AG08396 (cell line): ENCODE measurements at regions not wholly inside any gene's neighbourhood (a gene's known extent, or its start where the extent isn't known, plus 50 kb on each side); places are given as distances from the start of the nearest gene placed in this dataset.

Source experiments
- DNase-seq: peaks from one replicate; pipeline ENCODE4 v3.0.0; 2012; ENCODE audit warnings: low spot score, mixed read lengths

DNA sequence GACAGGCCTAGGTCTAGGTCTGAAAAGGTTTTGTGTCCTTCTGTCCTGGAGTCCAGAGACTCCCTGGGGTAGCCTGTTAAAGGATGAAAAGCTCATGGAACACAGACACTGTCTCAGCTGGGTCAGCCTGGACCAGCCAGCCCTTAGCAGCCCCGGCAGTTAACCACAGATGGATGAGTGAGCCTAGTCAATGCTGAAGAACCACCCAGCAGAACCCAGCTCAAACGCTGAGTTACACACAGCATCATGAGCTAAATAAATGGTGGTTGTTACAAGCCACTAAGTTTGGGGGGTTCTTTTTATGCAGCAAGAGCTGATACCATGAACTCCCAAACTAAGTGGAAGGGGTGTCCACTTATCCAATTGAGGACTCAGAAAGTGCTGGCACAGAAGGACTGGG is 472.8 kb upstream of the PROK2 start:
- DNase-seq: no peak

DNA sequence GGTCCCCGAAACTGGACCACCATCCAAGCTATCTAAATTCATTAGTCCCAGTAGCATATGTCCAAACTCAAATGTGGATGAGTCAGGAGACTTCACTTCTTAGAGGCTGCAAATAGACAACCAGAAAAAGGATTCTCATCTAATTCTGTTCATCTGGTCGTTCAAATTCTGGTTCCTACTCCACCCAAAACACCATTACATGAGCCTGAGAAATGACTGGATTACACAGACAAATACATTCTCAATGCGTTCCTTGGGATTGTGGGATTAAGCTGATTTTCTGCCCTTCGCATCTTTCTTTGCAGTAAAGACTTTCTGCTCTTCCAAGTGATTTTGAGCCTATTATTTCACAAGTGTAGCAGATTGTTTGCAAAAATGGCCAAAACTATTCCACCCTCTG is 472.3 kb upstream of the PROK2 start:
- no peak for DNase-seq

DNA sequence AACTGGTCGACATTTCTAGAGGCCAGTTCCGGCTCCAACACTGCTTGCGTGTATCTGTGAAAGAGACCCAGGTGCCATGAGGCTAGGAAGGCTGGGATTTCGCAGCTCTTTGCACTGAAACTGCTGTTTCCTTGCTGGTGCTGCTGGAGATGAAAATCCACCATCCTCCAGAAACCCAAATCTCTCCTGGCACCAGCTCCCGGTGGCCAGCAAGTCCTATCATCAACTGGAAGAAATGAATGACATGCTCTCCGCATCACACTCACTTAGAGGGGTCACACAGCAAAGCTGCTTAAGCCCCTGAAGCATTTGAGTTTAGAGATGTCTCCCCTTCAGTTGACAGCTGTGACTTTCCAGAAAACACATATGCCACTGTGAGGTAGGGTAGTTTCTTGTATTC is 471.8 kb upstream of the PROK2 start:
- no peak for DNase-seq

GRCh38 chr3:72255791-72256559 is 471.0 kb upstream of the PROK2 start:
- DNase-seq: peak; percentile 30

DNA sequence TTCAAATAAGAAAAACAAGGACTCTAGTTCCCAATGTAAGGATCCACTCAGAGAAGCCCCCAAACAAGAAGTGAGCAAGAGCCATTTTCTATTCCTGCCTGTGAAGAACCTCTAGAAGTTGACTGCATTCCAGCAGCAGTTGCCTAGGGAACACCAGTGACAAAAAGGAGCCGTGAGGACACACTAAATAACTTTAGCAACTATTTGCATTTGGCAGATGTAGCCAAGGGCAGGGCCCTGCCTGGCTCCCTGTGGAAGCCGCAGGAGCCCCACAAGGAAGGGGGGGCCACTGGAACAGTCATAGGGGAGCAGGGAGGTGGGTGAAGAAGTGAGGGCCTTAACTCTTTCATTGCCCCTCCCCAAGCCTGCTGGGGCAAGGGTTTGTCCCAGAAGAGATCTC is 470.2 kb upstream of the PROK2 start:
- DNase-seq: peak; percentile 43

- DNase-seq: no peak
Observed at GRCh38 chr3:72254483-72254882, 469.5 kb upstream of the PROK2 start.

DNA sequence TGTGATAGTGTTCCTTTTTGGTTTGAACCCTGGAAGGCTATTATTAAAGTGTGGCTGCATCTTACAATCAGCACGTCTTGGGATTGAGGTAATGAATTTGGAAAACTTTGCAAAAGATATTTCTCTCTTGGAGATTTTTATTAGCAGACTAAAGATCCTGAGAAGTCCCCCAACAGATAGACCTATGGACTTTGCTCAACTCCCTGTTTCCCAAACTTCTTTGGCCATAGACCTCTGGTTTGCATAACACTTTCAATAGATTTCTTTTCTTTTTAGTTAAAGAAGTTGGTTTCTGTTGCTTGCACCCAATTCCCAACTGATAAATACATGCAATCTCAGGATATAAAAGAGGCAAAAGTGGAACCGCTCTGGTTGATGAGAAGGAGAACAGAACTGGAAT is 465.8 kb upstream of the PROK2 start:
- DNase-seq: no peak

- DNase-seq: no peak
Observed at GRCh38 chr3:72248869-72249268, 463.9 kb upstream of the PROK2 start.

GRCh38 chr3:72248389-72248761 is 463.4 kb upstream of the PROK2 start:
- no peak for DNase-seq

- no peak for DNase-seq
Observed at GRCh38 chr3:72247645-72248388, 462.9 kb upstream of the PROK2 start.

GRCh38 chr3:72247126-72247525 is 462.2 kb upstream of the PROK2 start:
- no peak for DNase-seq

GRCh38 chr3:72246685-72247084 is 461.7 kb upstream of the PROK2 start:
- DNase-seq: no peak

DNA sequence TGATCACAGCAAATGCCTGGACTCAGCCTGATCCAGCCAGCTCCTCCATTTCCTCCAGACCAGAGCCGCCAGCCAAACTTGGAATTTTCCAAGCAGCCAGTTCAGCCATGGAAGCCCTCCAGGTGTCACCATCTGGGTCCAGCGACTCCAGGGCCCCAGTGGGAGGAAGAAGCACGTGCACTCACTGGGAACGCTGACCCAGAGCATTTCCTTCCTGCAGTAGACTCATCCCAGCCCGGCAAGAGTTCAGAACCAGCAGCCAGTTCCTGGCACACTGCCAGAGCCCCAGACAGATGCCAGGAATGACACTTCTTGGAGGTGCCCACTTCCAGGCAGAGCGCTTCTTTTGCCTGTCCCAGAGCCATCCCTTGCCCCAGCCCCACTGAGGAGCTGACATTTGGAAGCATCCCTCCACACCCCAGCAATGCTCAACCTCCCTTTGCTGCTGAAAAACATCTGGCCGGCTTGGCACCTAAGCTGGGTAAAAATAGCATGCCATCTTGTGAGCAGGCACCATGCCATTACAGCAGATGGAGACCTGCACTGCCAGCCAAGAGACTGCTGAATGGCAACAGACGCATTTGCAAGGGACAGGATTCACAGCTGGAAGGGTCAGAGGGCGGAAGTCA is 460.3 kb upstream of the PROK2 start:
- no peak for DNase-seq

DNA sequence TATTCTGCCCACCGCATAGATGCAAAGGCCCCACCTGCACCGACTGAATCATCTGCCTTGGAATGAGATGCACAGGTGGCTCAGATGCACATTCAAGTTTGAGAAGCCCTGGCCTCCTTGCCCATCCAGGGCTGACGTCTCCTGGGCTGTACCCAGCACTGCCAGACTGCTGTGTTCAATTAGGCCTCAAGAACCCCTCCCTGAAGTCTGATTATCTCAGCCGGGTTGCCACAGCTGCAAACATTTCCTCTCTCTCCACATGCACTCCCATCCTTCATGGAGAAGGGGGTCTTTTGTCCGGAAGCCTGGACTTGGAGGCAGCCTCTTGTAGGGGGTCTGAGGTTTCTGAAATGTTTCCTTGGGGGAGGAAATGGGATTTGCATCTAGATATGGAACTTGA is 459.4 kb upstream of the PROK2 start:
- no peak for DNase-seq

DNA sequence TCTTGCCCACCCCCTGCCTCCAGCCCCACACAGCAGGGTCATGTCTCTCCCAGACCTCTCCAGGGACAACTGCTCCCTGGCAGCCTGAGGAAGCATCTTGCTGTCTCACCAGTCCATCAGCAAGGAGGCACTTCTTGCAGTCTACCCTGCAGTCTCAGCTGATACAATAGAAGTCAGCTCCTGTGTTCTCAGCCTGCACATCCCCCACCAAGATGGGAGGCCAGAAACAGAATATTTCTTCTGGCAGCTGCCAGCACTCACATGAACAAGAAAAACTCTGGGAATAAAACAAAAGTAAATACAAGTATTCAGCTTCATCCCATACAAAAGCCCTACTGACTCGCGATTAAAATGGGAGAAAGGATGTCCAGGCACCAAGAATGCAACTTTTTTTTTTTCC is 457.4 kb upstream of the PROK2 start:
- no peak for DNase-seq

- DNase-seq: no peak
Observed at GRCh38 chr3:72241525-72241924, 456.6 kb upstream of the PROK2 start.

DNA sequence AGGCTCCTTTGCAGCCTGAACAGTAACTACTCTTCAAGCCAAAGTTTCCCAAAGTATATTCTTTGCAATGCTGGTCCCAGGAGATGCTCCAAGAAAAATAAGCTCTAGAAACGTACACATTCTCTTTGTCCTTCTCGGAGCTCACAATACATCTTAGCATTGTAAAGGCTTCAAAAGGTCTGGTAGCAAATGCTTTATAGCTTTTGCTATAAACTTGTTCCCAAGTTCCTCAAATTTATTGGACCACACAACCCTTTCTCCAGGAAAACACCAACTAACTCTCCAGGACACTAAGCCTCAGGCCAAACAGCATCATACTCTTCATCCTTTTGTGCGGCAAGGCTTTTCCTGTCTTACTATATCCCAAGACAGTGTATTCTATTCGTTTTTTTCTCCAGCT is 455.6 kb upstream of the PROK2 start:
- no peak for DNase-seq

DNA sequence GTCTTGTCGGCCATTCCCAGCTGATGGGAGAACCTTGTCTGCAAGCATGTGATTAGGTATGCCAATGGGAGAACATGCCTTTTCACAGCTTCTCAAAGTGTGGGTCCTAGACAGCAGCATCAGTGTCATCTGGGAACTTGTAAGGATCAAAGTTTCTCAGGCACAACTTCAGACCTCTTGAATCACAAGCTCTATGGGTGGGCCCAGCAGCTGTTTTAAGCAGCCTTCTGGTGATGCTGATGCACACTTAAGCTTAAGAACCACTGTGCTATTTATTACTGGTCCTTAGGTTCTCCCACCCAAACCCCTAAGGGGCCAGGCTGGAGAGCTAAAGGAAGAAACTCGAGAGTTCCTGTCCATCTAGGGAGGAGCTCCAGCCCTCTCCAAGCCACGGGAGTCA is 453.9 kb upstream of the PROK2 start:
- DNase-seq: no peak

DNA sequence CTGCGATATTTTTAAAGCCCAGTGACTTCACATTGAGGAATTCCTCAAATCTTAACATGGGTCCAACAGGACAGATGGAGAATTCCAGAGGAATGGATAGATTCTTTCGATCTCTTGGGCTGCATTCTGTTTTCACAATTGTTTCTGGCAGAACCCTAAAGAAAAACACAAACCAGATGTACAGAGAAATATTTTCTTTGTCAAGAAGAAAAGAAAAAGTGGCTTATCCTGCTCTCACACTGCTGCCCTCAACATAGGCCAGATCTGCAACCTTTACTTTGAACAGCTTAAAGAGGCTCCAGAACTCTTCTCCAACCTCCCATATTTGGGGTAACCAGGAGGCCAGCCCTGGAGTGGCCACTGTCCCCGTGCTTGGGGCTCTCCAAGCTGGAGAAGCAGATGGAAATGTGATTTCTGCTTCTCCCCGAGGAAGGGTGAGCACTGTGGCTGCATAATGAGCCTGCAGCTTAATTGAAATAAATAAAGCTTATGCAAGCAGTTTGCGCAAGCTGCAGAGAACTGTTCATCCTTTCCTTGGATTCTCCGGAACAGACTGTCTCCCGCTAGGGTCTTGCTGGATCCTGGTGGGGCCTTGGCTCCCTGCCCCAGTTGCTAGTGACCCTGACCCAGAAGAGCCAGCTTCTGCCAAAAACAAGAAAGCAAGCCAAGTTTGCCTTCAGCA is 453.2 kb upstream of the PROK2 start:
- DNase-seq: no peak

GRCh38 chr3:72237679-72238009 is 452.7 kb upstream of the PROK2 start:
- no peak for DNase-seq

DNA sequence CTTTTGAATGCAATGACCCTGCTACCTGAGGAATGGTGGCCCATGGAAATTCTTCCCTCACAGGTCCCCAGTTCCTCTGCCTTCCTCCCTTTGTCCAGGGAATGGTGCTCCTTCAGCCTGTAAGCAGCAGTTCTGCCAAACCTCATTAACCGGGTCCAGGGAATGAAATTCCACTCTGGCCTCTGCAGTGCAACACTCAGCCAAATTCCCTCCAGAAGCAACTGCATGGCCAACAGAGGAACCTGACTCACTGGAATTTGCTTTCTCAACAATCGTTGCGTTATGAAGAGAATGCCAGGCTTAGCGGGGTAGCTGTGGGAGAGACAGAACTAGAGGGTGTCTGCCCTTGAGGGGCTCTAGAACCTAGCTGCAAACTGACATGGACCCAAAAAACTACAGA is 449.4 kb upstream of the PROK2 start:
- DNase-seq: peak; percentile 77

GRCh38 chr3:72233571-72233970 is 448.6 kb upstream of the PROK2 start:
- no peak for DNase-seq

DNA sequence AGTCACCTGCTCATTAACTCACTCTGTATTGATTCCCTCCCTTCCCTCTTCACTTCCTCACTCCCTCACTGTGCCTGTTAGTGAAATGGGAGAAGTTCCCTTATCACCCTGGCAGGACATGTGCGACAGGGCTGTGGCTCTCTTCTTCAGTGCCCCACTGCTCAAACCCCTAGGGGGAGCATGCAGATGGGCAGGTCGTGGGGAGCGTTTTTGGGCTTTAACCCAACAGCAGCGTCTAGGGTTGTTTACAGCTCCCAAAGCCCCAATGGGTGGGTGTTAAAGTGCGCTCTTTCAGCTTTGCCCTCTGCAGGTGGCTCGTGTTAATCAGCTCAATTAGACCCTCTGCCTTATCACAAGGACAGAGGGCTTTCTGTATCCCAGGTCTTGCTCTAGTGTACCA is 447.8 kb upstream of the PROK2 start:
- DNase-seq: no peak
